ENCODE measurements at regions not wholly inside any gene's neighbourhood (a gene's known extent, or its start where the extent isn't known, plus 50 kb on each side); places are given as distances from the start of the nearest gene placed in this dataset.

DNA sequence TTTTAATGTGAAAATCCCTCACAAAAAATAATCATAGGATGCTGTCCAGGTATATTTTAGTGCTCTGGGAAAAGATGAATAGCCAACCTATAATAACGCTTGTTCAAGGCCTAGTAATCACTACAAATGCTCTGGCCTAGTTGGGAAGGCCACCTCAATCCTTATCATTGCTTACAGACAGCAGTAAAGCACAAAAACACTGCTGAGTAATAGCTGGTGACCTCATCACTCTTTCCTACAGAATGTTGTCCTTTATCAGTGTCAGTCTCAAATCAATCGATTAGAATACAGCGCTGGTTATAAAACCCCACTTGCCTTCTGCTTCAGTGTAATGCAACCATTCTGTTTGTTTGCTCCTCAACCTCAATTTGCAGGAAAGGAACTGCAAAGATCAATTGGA lies 72.6 kb upstream of the STEAP1 start:
- TF ChIP-seq POLR2A (IDR thresholded peaks at IDR 0.05), result no peak
- TF ChIP-seq, protein P1, sequence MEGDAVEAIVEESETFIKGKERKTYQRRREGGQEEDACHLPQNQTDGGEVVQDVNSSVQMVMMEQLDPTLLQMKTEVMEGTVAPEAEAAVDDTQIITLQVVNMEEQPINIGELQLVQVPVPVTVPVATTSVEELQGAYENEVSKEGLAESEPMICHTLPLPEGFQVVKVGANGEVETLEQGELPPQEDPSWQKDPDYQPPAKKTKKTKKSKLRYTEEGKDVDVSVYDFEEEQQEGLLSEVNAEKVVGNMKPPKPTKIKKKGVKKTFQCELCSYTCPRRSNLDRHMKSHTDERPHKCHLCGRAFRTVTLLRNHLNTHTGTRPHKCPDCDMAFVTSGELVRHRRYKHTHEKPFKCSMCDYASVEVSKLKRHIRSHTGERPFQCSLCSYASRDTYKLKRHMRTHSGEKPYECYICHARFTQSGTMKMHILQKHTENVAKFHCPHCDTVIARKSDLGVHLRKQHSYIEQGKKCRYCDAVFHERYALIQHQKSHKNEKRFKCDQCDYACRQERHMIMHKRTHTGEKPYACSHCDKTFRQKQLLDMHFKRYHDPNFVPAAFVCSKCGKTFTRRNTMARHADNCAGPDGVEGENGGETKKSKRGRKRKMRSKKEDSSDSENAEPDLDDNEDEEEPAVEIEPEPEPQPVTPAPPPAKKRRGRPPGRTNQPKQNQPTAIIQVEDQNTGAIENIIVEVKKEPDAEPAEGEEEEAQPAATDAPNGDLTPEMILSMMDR (IDR thresholded peaks at IDR 0.05), result no peak

All from heart left ventricle (tissue), 13 donors.